ENCODE measurements at regions not wholly inside any gene's neighbourhood (a gene's known extent, or its start where the extent isn't known, plus 50 kb on each side); places are given as distances from the start of the nearest gene placed in this dataset.

- TF ChIP-seq FOXP2 (optimal IDR thresholded peaks at IDR 0.05; ENCODE audit: borderline replicate concordance, extremely low read depth, extremely low read length, insufficient read depth), result no peak
- TF ChIP-seq, protein P1, sequence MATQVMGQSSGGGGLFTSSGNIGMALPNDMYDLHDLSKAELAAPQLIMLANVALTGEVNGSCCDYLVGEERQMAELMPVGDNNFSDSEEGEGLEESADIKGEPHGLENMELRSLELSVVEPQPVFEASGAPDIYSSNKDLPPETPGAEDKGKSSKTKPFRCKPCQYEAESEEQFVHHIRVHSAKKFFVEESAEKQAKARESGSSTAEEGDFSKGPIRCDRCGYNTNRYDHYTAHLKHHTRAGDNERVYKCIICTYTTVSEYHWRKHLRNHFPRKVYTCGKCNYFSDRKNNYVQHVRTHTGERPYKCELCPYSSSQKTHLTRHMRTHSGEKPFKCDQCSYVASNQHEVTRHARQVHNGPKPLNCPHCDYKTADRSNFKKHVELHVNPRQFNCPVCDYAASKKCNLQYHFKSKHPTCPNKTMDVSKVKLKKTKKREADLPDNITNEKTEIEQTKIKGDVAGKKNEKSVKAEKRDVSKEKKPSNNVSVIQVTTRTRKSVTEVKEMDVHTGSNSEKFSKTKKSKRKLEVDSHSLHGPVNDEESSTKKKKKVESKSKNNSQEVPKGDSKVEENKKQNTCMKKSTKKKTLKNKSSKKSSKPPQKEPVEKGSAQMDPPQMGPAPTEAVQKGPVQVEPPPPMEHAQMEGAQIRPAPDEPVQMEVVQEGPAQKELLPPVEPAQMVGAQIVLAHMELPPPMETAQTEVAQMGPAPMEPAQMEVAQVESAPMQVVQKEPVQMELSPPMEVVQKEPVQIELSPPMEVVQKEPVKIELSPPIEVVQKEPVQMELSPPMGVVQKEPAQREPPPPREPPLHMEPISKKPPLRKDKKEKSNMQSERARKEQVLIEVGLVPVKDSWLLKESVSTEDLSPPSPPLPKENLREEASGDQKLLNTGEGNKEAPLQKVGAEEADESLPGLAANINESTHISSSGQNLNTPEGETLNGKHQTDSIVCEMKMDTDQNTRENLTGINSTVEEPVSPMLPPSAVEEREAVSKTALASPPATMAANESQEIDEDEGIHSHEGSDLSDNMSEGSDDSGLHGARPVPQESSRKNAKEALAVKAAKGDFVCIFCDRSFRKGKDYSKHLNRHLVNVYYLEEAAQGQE (IDR thresholded peaks at IDR 0.05; ENCODE audit: insufficient read depth in 1 of 2, low read depth in 2 of 2, low read length in 2 of 2), result no peak
- TF ChIP-seq POLR2AphosphoS5 (IDR thresholded peaks at IDR 0.05; ENCODE audit: low read depth, low read length), result no peak
- no peak for TF ChIP-seq SIN3A (IDR thresholded peaks at IDR 0.05; ENCODE audit: borderline replicate concordance, insufficient read depth, low read length)
- TF ChIP-seq TAF1 (IDR thresholded peaks at IDR 0.05; ENCODE audit: borderline replicate concordance, insufficient read depth, low read length), result no peak
Measured at GRCh38 chr2:8004250-8004681, 677.6 kb upstream of the ID2 start.

- TF ChIP-seq, protein P1 (IDR thresholded peaks at IDR 0.05; ENCODE audit: insufficient read depth in 1 of 2, low read depth in 2 of 2, low read length in 2 of 2), result no peak
- TF ChIP-seq POLR2AphosphoS5 (IDR thresholded peaks at IDR 0.05; ENCODE audit: low read depth, low read length) (no peak), FOXP2 (optimal IDR thresholded peaks at IDR 0.05; ENCODE audit: borderline replicate concordance, extremely low read depth, extremely low read length, insufficient read depth) (no peak), TAF1 (IDR thresholded peaks at IDR 0.05; ENCODE audit: borderline replicate concordance, insufficient read depth, low read length) (no peak), SIN3A (IDR thresholded peaks at IDR 0.05; ENCODE audit: borderline replicate concordance, insufficient read depth, low read length) (no peak)
Measured at GRCh38 chr2:8006181-8006580, 675.7 kb upstream of the ID2 start.

DNA sequence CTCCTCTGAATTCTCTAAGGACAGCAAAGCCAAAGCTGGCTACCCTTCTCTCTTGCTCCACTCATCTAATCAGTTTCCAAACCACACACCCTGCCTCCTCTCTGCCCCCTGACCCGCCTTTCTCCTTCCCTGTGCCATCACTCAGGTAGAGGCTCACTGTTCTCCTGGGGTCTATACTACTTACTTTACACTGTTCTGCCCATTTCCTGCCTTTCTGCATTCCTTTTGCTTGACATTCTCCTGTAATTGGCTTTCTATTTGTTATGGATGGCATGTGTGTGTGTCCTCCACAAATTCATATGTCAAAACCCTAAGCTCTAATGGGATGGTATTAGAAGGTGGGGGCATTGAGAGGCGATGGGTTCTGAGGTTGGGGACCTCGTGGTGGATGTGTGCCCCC is 675.2 kb upstream of the ID2 start:
- TF ChIP-seq FOXP2 (optimal IDR thresholded peaks at IDR 0.05; ENCODE audit: borderline replicate concordance, extremely low read depth, extremely low read length, insufficient read depth) (no peak), TAF1 (IDR thresholded peaks at IDR 0.05; ENCODE audit: borderline replicate concordance, insufficient read depth, low read length) (no peak), POLR2AphosphoS5 (IDR thresholded peaks at IDR 0.05; ENCODE audit: low read depth, low read length) (no peak), SIN3A (IDR thresholded peaks at IDR 0.05; ENCODE audit: borderline replicate concordance, insufficient read depth, low read length) (no peak)
- TF ChIP-seq, protein P1 (IDR thresholded peaks at IDR 0.05; ENCODE audit: insufficient read depth in 1 of 2, low read depth in 2 of 2, low read length in 2 of 2), result no peak

DNA sequence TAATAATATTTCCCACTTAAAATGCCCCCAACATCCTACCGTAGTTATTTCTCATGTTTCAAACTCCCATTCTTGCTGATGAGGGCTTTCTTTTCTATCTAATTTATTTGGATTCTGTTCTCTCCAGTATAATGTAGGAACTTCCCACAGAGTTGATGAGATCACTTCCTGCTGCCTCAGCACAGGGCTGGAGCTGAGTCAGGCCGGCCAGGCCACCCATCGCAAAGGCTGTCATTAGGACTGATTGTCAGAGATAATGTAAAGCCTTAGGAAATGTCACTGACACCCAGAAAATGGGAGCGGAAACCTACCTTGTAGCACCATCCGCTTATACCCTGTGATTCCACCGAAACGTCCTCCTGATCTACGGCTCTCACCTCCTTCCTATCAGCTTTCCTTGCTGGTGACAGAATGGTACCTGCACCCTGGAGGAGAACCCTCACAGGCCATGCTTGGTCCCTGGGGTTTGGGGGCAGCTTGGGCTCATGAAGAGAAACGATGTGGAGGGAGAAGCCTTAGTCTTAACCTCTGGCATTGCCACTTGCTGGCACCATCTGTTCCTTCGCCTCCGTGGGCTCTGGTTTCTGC is 672.8 kb upstream of the ID2 start:
- no peak for TF ChIP-seq SIN3A (IDR thresholded peaks at IDR 0.05; ENCODE audit: borderline replicate concordance, insufficient read depth, low read length)
- TF ChIP-seq FOXP2 (optimal IDR thresholded peaks at IDR 0.05; ENCODE audit: borderline replicate concordance, extremely low read depth, extremely low read length, insufficient read depth), result no peak
- TF ChIP-seq, protein P1 (IDR thresholded peaks at IDR 0.05; ENCODE audit: insufficient read depth in 1 of 2, low read depth in 2 of 2, low read length in 2 of 2), result no peak
- no peak for TF ChIP-seq TAF1 (IDR thresholded peaks at IDR 0.05; ENCODE audit: borderline replicate concordance, insufficient read depth, low read length)
- no peak for TF ChIP-seq POLR2AphosphoS5 (IDR thresholded peaks at IDR 0.05; ENCODE audit: low read depth, low read length)
